NCI-H748 treated with DMSO at 0.1 percent for 48 hours (cell line): ENCODE measurements at regions not wholly inside any gene's neighbourhood (a gene's known extent, or its start where the extent isn't known, plus 50 kb on each side); places are given as distances from the start of the nearest gene placed in this dataset.

Experiments used
- DNase-seq: peaks from one replicate; lab custom pipeline; 2025; lab: John Stamatoyannopoulos, UW

GRCh38 chr10:78248651-78249464 is 215.2 kb downstream of the RPS24 start:
- no peak for DNase-seq

GRCh38 chr10:78249690-78250089 is 216.0 kb downstream of the RPS24 start:
- no peak for DNase-seq

GRCh38 chr10:78250313-78251015 is 216.8 kb downstream of the RPS24 start:
- no peak for DNase-seq

GRCh38 chr10:78251016-78251385 is 217.3 kb downstream of the RPS24 start:
- DNase-seq, result no peak

GRCh38 chr10:78252286-78252685 is 218.6 kb downstream of the RPS24 start:
- no peak for DNase-seq

GRCh38 chr10:78253063-78253853 is 219.6 kb downstream of the RPS24 start:
- DNase-seq, result no peak

GRCh38 chr10:78254013-78254412 is 220.3 kb downstream of the RPS24 start:
- DNase-seq, result no peak

- no peak for DNase-seq
Observed at GRCh38 chr10:78255214-78255613, 221.6 kb downstream of the RPS24 start.

GRCh38 chr10:78255796-78256638 is 222.4 kb downstream of the RPS24 start:
- DNase-seq, result no peak

- DNase-seq, result no peak
Observed at GRCh38 chr10:78258323-78259030, 224.8 kb downstream of the RPS24 start.

- no peak for DNase-seq
Observed at GRCh38 chr10:78259391-78259790, 225.7 kb downstream of the RPS24 start.

GRCh38 chr10:78260141-78260540 is 226.5 kb downstream of the RPS24 start:
- DNase-seq, result no peak

GRCh38 chr10:78260680-78261079 is 227.0 kb downstream of the RPS24 start:
- DNase-seq, result no peak

- no peak for DNase-seq
Observed at GRCh38 chr10:78261291-78261690, 227.6 kb downstream of the RPS24 start.

- DNase-seq, result no peak
Observed at GRCh38 chr10:78262860-78263259, 229.2 kb downstream of the RPS24 start.

- no peak for DNase-seq
Observed at GRCh38 chr10:78263521-78263988, 229.9 kb downstream of the RPS24 start.

GRCh38 chr10:78264361-78264760 is 230.7 kb downstream of the RPS24 start:
- no peak for DNase-seq

GRCh38 chr10:78266741-78267469 is 233.2 kb downstream of the RPS24 start:
- no peak for DNase-seq

- no peak for DNase-seq
Observed at GRCh38 chr10:78267598-78267997, 233.9 kb downstream of the RPS24 start.

- DNase-seq, result no peak
Observed at GRCh38 chr10:78269060-78269459, 235.4 kb downstream of the RPS24 start.
